Cardiac septum (tissue), 1 donor: ENCODE measurements at regions not wholly inside any gene's neighbourhood (a gene's known extent, or its start where the extent isn't known, plus 50 kb on each side); places are given as distances from the start of the nearest gene placed in this dataset.

ENCODE experiments used
- DNase-seq: peaks from one replicate; pipeline ENCODE4 v3.0.0-alpha.2; 2020; ENCODE audit warnings: low spot score
- intact Hi-C: fragments of 100-400 bp; cut with DNase I; formaldehyde crosslinking; loops from one replicate; pipeline ENCODE4 v1.14.0; 2022
- donor health status: DM: no; HTN: no; CAD: no.

DNA sequence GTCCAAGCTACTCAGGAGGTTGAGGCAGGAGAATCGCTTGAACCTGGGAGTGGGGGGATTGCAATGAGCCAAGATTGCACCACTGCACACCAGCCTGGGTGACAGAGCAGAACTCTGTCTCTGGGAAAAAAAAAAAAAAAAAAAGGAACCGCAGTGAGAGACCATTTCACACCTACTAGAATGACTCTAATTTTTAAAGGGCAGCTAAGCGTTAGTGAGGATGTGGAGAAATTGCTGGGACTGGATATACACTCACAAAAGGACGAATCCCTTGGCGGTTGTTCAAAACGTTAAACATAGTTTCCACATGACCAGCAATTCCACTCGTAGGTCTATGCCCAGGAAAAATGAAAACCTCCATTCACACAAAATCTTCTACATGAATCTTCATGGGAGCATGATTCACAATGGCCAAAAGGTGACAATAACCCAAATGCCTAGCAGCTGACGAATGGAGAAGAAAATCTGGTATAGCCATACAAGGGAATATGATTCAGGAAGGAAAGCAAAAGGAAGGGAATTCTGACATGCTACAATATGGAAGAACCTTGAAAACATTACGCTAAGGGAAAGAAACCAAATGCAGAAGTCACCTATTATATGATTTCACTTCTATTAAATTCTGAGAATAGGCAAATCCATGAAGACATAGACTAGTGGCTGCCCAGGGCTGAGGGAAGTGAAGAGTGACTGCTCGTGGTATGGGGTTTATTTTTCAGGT lies 127.0 kb downstream of the CHSY1 start:
- no peak for DNase-seq
- intact Hi-C loops = loop anchor here (5.0 kb wide), 1 partner anchor 37 kb away; no protein-coding TSS in a partner anchor

DNA sequence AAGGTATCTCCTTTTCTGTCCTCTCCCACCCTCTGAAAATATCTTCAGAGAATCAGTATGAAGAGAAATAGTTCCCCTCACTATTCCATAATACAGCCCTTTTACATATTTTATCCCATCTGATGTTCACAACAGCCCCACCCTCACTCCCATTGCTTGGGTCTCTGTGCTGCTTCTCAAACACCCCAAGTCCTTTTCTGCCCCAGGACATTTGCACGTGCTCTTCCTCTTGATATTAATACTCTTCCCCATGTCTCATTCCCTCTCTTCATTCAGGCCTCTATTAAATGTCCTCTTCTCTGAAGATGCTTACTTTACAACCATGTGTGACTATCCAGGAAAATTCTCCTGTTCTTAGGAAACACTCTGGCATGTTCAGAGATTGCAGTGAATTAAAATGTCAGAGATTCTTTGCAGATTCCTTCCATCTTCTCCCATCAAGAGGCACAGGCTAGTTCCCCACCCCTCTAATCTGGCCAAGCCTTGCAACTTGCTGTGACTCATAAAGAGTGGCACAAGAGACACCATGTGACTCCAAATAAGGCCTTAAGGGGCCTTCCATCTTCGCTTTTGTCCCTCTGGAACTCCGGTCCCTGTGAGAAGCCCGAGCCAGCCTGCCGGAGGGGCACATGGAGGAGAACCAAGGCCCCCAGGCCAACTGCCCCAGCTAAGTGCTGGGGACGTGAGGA lies 128.5 kb downstream of the CHSY1 start:
- intact Hi-C loops = no loop called here
- DNase-seq = no peak

DNA sequence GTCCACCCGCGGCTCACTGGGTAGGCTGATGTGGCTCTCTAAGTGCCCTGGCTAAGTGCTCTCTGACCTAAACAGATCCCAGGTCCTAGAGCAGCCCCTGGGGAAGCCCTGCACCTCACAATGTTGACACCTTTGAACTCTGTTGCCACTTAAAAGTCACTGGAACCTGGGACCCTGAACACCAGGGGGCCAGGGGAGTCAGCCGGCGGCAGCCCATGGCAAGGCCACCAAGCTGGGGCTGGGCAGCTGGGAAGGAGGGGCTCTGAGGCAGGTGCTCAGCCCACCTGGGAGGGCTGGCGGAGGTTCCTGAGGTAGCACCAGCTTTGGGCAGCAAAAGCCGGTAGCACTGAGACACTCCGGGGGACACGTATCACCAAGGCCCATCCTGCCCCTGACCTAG lies 129.0 kb downstream of the CHSY1 start:
- no peak for DNase-seq
- intact Hi-C loops = no loop called here

DNA sequence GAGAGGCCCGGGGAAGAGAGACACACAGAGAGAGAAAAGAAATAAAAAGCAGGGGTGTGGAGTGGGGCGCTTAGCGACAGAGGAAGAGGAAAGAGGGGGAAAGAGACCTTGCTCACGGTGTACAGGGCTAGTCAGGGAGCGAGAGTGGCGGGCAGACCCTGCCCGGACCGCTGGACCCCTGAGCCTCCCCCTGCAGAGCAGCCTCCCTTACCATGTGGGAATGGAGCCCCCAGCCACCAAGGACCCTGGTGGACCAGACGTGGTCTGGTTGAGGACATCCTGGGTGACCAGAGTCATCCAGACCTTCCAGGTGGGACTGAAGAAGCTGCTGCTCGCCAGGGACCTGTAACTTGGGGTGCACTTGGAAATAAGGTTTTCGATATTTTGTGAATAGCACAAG lies 129.6 kb downstream of the CHSY1 start:
- DNase-seq = no peak
- intact Hi-C loops = no loop called here

DNA sequence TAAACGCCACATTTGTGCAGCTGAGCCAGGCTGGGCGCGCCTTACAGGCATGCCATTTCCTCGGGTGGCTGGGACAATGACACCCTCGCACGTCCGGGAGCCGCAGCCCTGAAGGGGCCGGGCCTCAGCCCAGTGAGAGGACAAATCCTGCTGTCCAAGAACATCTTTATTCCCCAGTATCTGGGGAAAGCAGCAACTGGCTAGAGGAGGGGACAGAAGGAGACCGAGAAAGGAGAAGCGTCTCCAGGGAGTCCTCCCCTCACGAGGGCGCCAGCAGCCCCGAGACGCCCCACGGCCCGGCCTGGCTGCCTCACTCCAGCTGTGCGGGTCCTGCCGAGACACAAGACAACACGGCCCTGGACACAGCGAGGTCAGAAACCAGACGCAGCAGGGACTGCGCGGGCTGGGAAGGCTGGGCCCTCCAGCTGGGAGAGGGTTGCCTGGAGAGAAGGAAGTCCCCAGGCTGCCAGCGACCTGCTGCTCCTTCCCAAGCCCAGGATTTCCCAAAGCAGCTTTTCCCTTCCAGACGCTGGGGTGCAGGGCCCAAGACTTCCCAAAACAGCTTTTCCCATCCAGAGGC lies 130.2 kb downstream of the CHSY1 start:
- peak; percentile 93 for DNase-seq
- intact Hi-C loops = loop anchor here (2.0 kb wide), 2 partner anchors 33 to 133 kb away; no protein-coding TSS in a partner anchor

DNA sequence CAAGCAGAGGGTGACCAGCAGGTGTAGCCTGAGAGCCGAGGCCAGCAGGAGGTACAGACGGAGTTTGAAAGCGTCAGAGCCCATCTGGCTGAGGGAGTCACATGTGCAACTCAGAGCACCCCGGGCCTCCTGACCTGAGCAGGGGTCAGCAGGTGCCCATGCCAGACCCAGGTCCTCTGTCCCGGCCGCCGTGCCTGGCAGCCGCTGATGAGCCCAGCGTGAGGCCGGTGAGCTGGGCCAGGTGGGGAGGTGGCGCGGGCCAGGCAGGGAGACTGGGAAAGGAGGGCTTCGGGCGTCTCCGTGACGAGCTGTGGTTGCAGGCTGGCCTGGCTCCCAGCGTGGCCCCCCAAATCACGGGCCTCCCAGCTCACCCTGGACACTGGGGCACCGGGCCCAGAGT lies 130.9 kb downstream of the CHSY1 start:
- intact Hi-C loops = loop anchor here (2.0 kb wide), 2 partner anchors 32 to 134 kb away; no protein-coding TSS in a partner anchor
- DNase-seq = no peak

DNA sequence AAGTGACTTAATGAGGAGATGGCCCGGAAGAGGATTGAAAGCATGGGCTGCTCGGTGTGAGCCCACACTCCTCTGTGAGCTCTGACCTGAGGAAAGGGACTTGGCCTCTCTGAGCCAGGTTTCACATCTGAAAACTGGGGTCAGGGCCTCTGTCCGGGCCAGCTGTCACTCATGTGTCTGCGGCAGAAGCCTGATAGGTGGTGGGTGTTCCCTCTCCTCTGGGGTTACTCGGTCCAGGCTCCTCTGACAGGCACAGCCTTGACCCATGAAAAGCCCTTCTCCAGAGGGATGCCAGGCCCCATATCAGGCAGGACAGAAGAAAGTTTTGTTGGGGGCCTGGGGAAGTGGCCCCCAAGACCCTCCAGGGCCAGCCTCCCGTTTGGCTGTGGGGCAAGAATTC lies 131.4 kb downstream of the CHSY1 start:
- intact Hi-C loops = loop anchor here (2.0 kb wide), 2 partner anchors 32 to 134 kb away; no protein-coding TSS in a partner anchor

More for the DNA sequence above, 131.4 kb downstream of the CHSY1 start:
- no peak for DNase-seq
